ENCODE measurements at regions not wholly inside any gene's neighbourhood (a gene's known extent, or its start where the extent isn't known, plus 50 kb on each side); places are given as distances from the start of the nearest gene placed in this dataset.

GRCh38 chr4:186003746-186004145, 65.2 kb upstream of the TLR3 start:
- peaks cover 0 to 3% (median 0%) of the 10 kb centered on the region in 4 donors for H3K4me1 ChIP-seq
- no peaks in the 10 kb centered on the region for H3K27me3 ChIP-seq
- 92 to 93% methylated on average over 6 of the region's 6 CpGs for WGBS, 2 donors
- TF ChIP-seq, protein P1, sequence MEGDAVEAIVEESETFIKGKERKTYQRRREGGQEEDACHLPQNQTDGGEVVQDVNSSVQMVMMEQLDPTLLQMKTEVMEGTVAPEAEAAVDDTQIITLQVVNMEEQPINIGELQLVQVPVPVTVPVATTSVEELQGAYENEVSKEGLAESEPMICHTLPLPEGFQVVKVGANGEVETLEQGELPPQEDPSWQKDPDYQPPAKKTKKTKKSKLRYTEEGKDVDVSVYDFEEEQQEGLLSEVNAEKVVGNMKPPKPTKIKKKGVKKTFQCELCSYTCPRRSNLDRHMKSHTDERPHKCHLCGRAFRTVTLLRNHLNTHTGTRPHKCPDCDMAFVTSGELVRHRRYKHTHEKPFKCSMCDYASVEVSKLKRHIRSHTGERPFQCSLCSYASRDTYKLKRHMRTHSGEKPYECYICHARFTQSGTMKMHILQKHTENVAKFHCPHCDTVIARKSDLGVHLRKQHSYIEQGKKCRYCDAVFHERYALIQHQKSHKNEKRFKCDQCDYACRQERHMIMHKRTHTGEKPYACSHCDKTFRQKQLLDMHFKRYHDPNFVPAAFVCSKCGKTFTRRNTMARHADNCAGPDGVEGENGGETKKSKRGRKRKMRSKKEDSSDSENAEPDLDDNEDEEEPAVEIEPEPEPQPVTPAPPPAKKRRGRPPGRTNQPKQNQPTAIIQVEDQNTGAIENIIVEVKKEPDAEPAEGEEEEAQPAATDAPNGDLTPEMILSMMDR (IDR thresholded peaks at IDR 0.05) = no peak
- TF ChIP-seq POLR2A (IDR thresholded peaks at IDR 0.05) = no peak
- no peak for TF ChIP-seq EP300 (IDR thresholded peaks at IDR 0.05)
- no peak overlapping the region for H3K4me3 ChIP-seq
- no peak overlapping the region for H3K27ac ChIP-seq
- H3K9me3 ChIP-seq = no peaks in the 10 kb centered on the region
- H3K36me3 ChIP-seq = no peaks in the 10 kb centered on the region
- no peak for DNase-seq (ENCODE audit: low spot score in 2 of 2)

- H3K27me3 ChIP-seq = no peaks in the 10 kb centered on the region
- no peak overlapping the region for H3K4me3 ChIP-seq
- no peaks in the 10 kb centered on the region for H3K4me1 ChIP-seq
- DNase-seq (ENCODE audit: low spot score in 2 of 2) = no peak
- no peaks in the 10 kb centered on the region for H3K36me3 ChIP-seq
- WGBS, 2 donors = 85 to 86% methylated on average over 5 of the region's 5 CpGs
- H3K27ac ChIP-seq = no peak overlapping the region
- TF ChIP-seq POLR2A (IDR thresholded peaks at IDR 0.05) (no peak), EP300 (IDR thresholded peaks at IDR 0.05) (no peak)
- TF ChIP-seq, protein P1 (IDR thresholded peaks at IDR 0.05) = no peak
- H3K9me3 ChIP-seq = no peaks in the 10 kb centered on the region
Measured at GRCh38 chr4:186008057-186008456, 60.9 kb upstream of the TLR3 start.

DNA sequence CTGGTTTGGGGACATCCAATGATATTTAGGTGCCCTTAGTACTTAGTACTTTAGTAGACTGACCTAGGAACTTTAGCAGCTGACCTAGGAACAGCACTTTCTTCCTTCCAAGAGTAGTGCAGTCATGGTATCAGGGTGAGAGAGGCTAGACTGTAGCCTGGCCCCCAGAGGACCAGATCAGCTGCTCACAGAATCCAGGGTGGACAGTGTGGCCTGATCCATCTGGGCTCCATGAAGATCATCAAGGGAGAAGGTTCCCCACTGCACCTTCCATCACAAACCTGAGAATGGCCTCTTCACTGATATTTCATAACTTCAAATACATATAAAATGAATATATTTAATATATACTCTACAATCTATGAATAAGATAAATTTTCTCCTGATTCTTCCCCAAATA, 59.0 kb upstream of the TLR3 start:
- Histone ChIP-seq H3K4me3 (no peak overlapping the region), H3K27ac (no peak overlapping the region), H3K27me3 (no peaks in the 10 kb centered on the region), H3K36me3 (no peaks in the 10 kb centered on the region), H3K9me3 (no peaks in the 10 kb centered on the region), H3K4me1 (no peaks in the 10 kb centered on the region)
- TF ChIP-seq, protein P1 (IDR thresholded peaks at IDR 0.05) = no peak
- TF ChIP-seq EP300 (IDR thresholded peaks at IDR 0.05) = no peak
- no peak for TF ChIP-seq POLR2A (IDR thresholded peaks at IDR 0.05)
- no peak for DNase-seq (ENCODE audit: low spot score in 2 of 2)

DNA sequence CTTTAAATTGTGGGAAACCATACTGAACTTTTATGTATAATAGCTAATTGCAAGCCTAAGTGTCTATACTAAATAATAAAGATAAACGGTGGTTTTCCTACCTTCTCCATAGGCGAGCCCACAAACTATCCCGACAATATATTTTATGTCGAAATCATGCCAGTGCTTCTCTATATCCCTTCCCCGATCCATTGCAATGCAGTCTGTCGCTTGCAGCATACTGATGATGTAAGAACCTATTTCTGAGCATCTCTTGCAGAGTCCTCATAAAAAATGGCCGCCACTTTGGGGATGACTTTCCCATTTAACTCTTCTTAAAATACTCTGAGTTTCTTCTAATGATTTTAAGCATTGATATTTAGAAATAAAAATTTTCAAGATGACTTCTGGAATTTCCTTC, 58.1 kb upstream of the TLR3 start:
- DNase-seq (ENCODE audit: low spot score in 2 of 2) = no peak
- Histone ChIP-seq H3K27ac (no peak overlapping the region), H3K36me3 (no peaks in the 10 kb centered on the region), H3K9me3 (no peaks in the 10 kb centered on the region), H3K27me3 (no peaks in the 10 kb centered on the region), H3K4me1 (no peaks in the 10 kb centered on the region), H3K4me3 (no peak overlapping the region)
- no peak for TF ChIP-seq POLR2A (IDR thresholded peaks at IDR 0.05)
- TF ChIP-seq, protein P1 (IDR thresholded peaks at IDR 0.05) = no peak
- TF ChIP-seq EP300 (IDR thresholded peaks at IDR 0.05) = no peak
- WGBS, 2 donors = 96 to 97% methylated on average over 7 of the region's 7 CpGs

DNA sequence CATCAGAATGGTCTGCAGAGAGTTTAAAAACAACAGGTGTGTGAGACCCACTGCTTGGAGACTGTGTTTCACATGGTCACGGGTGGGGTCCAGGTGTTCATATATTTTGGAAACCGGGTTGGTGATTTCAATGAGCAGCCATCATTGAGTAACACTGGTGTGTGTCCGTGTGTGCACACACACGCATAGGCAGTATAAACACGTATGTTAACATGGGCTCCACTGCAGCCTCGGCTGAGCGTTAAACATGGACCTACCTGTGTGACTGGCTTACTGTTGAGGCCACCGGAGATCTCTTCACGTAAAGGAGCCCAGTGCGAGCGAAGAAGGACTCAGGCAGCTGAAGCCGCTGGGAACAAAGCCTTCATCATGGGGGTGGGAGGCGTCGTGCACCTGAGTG, 56.9 kb upstream of the TLR3 start:
- 97 to 98% methylated on average over 14 of the region's 14 CpGs for WGBS, 2 donors

More for the DNA sequence above, 56.9 kb upstream of the TLR3 start:
- Histone ChIP-seq H3K27ac (no peak overlapping the region), H3K4me3 (no peak overlapping the region), H3K36me3 (no peaks in the 10 kb centered on the region), H3K9me3 (no peaks in the 10 kb centered on the region), H3K4me1 (no peaks in the 10 kb centered on the region), H3K27me3 (no peaks in the 10 kb centered on the region)
- no peak for DNase-seq (ENCODE audit: low spot score in 2 of 2)
- no peak for TF ChIP-seq EP300 (IDR thresholded peaks at IDR 0.05)
- TF ChIP-seq POLR2A (IDR thresholded peaks at IDR 0.05) = no peak
- TF ChIP-seq, protein P1 (IDR thresholded peaks at IDR 0.05) = no peak

All from tibial nerve (tissue), 4 donors.